ENCODE measurements at regions not wholly inside any gene's neighbourhood (a gene's known extent, or its start where the extent isn't known, plus 50 kb on each side); places are given as distances from the start of the nearest gene placed in this dataset.

GRCh38 chr16:65861131-65861731 lies 505.3 kb upstream of the CDH5 start:
- no peak for TF ChIP-seq CTCF (IDR thresholded peaks at IDR 0.05; ENCODE audit: insufficient read depth, low read length)
- TF ChIP-seq POLR2AphosphoS5 (IDR thresholded peaks at IDR 0.05; ENCODE audit: low read depth) = no peak
- TF ChIP-seq SPI1 (IDR thresholded peaks at IDR 0.05; ENCODE audit: borderline replicate concordance, low read depth) = no peak
- no peak for TF ChIP-seq GABPA (IDR thresholded peaks at IDR 0.05; ENCODE audit: low read depth)
